MM.1S (cell line): ENCODE measurements at regions not wholly inside any gene's neighbourhood (a gene's known extent, or its start where the extent isn't known, plus 50 kb on each side); places are given as distances from the start of the nearest gene placed in this dataset.

Experiments
- CTCF ChIP-seq: fragments of 300-600 bp; sonication (generic); IDR thresholded peaks from 2 replicates; pipeline ENCODE4 v1.5.1; 2016; ENCODE audit warnings: antibody characterized with exemption, low read length, mixed read lengths
- EZH2 ChIP-seq: fragments of 300-600 bp; sonication (generic); optimal IDR thresholded peaks from 2 replicates; pipeline ENCODE3; 2017; ENCODE audit warnings: low read depth, mild to moderate bottlenecking, antibody characterized with exemption, low read length, mixed read lengths

GRCh38 chr2:9714630-9715214 is 83.9 kb upstream of the YWHAQ start:
- TF ChIP-seq CTCF = no peak
- TF ChIP-seq EZH2 = no peak
